ENCODE measurements at regions not wholly inside any gene's neighbourhood (a gene's known extent, or its start where the extent isn't known, plus 50 kb on each side); places are given as distances from the start of the nearest gene placed in this dataset.
"Not testable (repeated sequence)": the region's sequence is repeated elsewhere in the genome, so short reads cannot be mapped to it uniquely, and the experiment has no call there.

- no peaks in the 10 kb centered on the region for H4K20me1 ChIP-seq (ENCODE audit: insufficient read depth, low read length)
- no peaks in the 10 kb centered on the region for H3K79me2 ChIP-seq (ENCODE audit: insufficient read depth, low read length)
- no peaks in the 10 kb centered on the region for H3K36me3 ChIP-seq (ENCODE audit: insufficient read depth, low read length)
- no peak overlapping the region for H3K27ac ChIP-seq (ENCODE audit: low read depth, low read length)
- no peak overlapping the region for H3K4me2 ChIP-seq (ENCODE audit: insufficient read depth, low read length)
- no peak for DNase-seq (ENCODE audit: insufficient read length, low spot score, missing footprints)
- H2AFZ ChIP-seq (ENCODE audit: low read length) = no peak overlapping the region
- TF ChIP-seq CTCF (IDR thresholded peaks at IDR 0.05; ENCODE audit: extremely low read depth, low read depth, low read length) = no peak
- no peaks in the 10 kb centered on the region for H3K27me3 ChIP-seq (ENCODE audit: insufficient read depth, low read length)
- no peaks in the 10 kb centered on the region for H3K4me1 ChIP-seq (ENCODE audit: insufficient read depth, low read length)
- peaks cover 2% of the 10 kb centered on the region for H3K9me3 ChIP-seq (ENCODE audit: low read depth, low read length)
- H3K4me3 ChIP-seq (ENCODE audit: insufficient read depth, low read length) = no peak overlapping the region
These were observed 124.2 kb upstream of the PCGF5 start for GRCh38 chr10:91096274-91096673.

DNA sequence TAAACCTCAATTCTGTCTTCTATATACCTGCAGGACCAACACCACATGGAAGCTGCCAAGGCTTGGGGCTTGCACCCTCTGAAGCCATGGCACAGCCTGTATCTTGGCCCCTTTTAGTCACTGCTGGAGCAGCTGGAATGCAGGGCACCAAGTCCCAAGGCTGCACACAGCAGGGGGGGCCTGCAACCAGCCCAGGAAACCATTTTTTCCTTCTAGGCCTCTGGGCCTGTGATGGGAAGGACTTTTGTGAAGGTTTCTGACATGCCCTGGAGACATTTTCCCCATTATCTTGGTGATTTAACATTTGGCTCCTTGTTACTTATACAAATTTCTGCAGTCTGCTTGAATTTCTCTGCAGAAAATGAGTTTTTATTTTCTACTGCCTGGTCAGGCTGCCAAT, 123.2 kb upstream of the PCGF5 start:
- no peaks in the 10 kb centered on the region for H3K79me2 ChIP-seq (ENCODE audit: insufficient read depth, low read length)
- H3K27me3 ChIP-seq (ENCODE audit: insufficient read depth, low read length) = no peaks in the 10 kb centered on the region
- H3K27ac ChIP-seq (ENCODE audit: low read depth, low read length) = no peak overlapping the region
- peaks cover 2% of the 10 kb centered on the region for H3K9me3 ChIP-seq (ENCODE audit: low read depth, low read length)
- DNase-seq (ENCODE audit: insufficient read length, low spot score, missing footprints) = no peak
- no peak overlapping the region for H2AFZ ChIP-seq (ENCODE audit: low read length)
- no peaks in the 10 kb centered on the region for H4K20me1 ChIP-seq (ENCODE audit: insufficient read depth, low read length)
- TF ChIP-seq CTCF (IDR thresholded peaks at IDR 0.05; ENCODE audit: extremely low read depth, low read depth, low read length) = no peak
- H3K4me1 ChIP-seq (ENCODE audit: insufficient read depth, low read length) = no peaks in the 10 kb centered on the region
- H3K36me3 ChIP-seq (ENCODE audit: insufficient read depth, low read length) = no peaks in the 10 kb centered on the region
- H3K4me2 ChIP-seq (ENCODE audit: insufficient read depth, low read length) = no peak overlapping the region
- H3K4me3 ChIP-seq (ENCODE audit: insufficient read depth, low read length) = no peak overlapping the region

DNA sequence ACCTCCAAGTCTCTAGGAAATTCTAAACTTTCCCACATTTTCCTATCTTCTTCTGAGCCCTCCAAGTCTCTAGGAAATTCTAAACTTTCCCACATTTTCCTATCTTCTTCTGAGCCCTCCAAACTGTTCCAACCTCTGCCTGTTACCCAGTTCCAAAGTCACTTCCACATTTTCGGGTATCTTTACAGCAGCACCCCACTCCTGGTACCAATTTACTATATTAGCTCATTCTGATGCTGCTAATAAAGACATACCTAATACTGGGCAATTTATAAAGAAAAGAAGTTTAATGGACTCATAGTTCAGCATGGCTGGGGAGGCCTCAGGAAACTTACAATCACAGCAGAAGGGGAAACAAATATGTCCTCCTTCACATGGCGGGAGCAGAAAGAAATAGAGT, 122.4 kb upstream of the PCGF5 start:
- DNase-seq (ENCODE audit: insufficient read length, low spot score, missing footprints); H3K27ac ChIP-seq (ENCODE audit: low read depth, low read length): not testable (repeated sequence)

GRCh38 chr10:91103384-91104192, 116.9 kb upstream of the PCGF5 start:
- no peak for TF ChIP-seq CTCF (IDR thresholded peaks at IDR 0.05; ENCODE audit: extremely low read depth, low read depth, low read length)
- H3K79me2 ChIP-seq (ENCODE audit: insufficient read depth, low read length) = no peaks in the 10 kb centered on the region
- H4K20me1 ChIP-seq (ENCODE audit: insufficient read depth, low read length) = no peaks in the 10 kb centered on the region
- peaks cover 2% of the 10 kb centered on the region for H3K9me3 ChIP-seq (ENCODE audit: low read depth, low read length)
- H2AFZ ChIP-seq (ENCODE audit: low read length) = peak overlapping the region; percentile 41
- peaks cover 3% of the 10 kb centered on the region for H3K27me3 ChIP-seq (ENCODE audit: insufficient read depth, low read length)
- DNase-seq (ENCODE audit: insufficient read length, low spot score, missing footprints) = peak; percentile 62
- H3K4me2 ChIP-seq (ENCODE audit: insufficient read depth, low read length) = peak overlapping the region; percentile 60
- peaks cover 10% of the 10 kb centered on the region for H3K4me1 ChIP-seq (ENCODE audit: insufficient read depth, low read length)
- H3K36me3 ChIP-seq (ENCODE audit: insufficient read depth, low read length) = no peaks in the 10 kb centered on the region
- H3K4me3 ChIP-seq (ENCODE audit: insufficient read depth, low read length) = peak overlapping the region; percentile 1
- H3K27ac ChIP-seq (ENCODE audit: low read depth, low read length) = no peak overlapping the region

More for the DNA sequence above, 122.4 kb upstream of the PCGF5 start:
- not testable (repeated sequence) for H3K4me2 ChIP-seq (ENCODE audit: insufficient read depth, low read length); H3K36me3 ChIP-seq (ENCODE audit: insufficient read depth, low read length); H3K4me3 ChIP-seq (ENCODE audit: insufficient read depth, low read length); H3K27me3 ChIP-seq (ENCODE audit: insufficient read depth, low read length); H3K79me2 ChIP-seq (ENCODE audit: insufficient read depth, low read length); H4K20me1 ChIP-seq (ENCODE audit: insufficient read depth, low read length); H3K9me3 ChIP-seq (ENCODE audit: low read depth, low read length); H3K4me1 ChIP-seq (ENCODE audit: insufficient read depth, low read length); H2AFZ ChIP-seq (ENCODE audit: low read length)

Measured in osteoblast (primary cell).